G401 (cell line): ENCODE measurements at regions not wholly inside any gene's neighbourhood (a gene's known extent, or its start where the extent isn't known, plus 50 kb on each side); places are given as distances from the start of the nearest gene placed in this dataset.

ENCODE experiments used
- DNase-seq: peaks from one replicate; pipeline ENCODE4 v3.0.0-alpha.2; 2015; ENCODE audit warnings: low spot score
- in situ Hi-C: cut with HindIII; loops from 2 replicates; pipeline ENCODE4 v1.10.0; 2016; ENCODE audit warnings: low sequenced_read_pairs, mixed read lengths

DNA sequence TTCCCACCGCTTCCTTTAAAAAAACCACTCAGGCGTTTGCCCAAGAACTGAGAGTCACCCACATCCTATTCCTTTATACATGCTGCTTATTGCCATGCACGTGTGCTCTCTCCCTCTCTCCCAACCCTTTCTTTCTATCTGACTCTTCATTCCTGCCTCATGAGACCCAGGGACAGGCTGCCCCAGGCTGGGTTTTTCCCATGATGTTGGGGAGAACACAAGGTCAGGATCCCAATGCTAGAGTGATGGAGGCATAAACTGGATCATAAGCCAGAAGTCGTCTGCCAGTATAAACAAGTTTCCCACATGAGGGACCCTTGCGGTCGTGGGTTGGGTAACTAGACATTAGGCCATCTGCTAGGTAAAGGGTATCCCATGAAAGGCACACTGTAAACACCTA is 64.9 kb downstream of the CD2 start:
- no peak for DNase-seq
- in situ Hi-C loops = no loop called here

DNA sequence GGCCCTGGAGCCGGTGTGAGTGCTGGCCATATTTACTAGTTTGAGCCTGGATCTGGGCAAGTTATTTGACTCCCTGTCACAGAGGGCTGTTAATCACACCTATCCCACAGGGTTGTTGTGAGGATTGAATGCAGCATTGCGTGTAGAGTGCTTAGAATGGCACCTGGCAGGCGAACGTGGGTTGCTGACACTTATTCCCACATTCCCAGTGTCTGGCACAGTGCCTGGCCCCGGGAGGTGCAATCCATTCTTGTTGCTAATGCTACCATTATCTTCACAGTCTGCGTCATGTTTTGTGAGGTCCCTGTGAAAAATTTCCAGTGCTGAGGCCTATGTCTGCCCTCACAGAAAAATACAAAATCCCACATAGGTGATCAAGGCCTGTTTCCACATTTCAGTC is 66.1 kb downstream of the CD2 start:
- DNase-seq = no peak
- in situ Hi-C loops = no loop called here

GRCh38 chr1:116821763-116822162 is 67.5 kb downstream of the CD2 start:
- in situ Hi-C loops = no loop called here

GRCh38 chr1:116824631-116825206 is 70.5 kb downstream of the CD2 start:
- DNase-seq = no peak

More at GRCh38 chr1:116821763-116822162, 67.5 kb downstream of the CD2 start:
- DNase-seq = no peak

DNA sequence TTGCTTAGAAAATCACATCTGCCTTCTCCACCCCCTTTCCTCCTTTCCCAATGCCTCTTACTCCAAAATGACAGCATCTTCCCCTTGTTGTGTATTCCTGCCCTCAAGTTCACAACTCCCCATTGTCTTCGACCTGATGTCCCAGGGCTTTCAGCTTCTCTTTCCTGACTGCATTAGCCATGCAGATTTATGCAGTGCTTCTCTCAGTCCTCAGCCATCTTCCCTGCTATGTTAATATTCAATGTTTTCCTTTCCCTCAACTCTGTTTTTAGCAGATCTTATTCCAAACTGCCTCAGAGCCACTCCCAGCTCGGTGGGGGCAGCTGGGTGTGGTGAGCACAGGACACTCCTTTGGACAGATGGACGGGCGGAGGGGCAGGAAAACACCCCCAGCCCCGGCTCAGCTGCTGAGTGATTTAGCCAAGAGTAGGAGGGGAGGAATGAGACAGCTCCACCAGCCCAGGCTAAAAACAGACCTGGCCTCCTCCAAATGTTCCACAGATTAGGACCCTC is 71.0 kb downstream of the CD2 start:
- DNase-seq = no peak
- in situ Hi-C loops = no loop called here

More at GRCh38 chr1:116824631-116825206, 70.5 kb downstream of the CD2 start:
- in situ Hi-C loops = no loop called here

DNA sequence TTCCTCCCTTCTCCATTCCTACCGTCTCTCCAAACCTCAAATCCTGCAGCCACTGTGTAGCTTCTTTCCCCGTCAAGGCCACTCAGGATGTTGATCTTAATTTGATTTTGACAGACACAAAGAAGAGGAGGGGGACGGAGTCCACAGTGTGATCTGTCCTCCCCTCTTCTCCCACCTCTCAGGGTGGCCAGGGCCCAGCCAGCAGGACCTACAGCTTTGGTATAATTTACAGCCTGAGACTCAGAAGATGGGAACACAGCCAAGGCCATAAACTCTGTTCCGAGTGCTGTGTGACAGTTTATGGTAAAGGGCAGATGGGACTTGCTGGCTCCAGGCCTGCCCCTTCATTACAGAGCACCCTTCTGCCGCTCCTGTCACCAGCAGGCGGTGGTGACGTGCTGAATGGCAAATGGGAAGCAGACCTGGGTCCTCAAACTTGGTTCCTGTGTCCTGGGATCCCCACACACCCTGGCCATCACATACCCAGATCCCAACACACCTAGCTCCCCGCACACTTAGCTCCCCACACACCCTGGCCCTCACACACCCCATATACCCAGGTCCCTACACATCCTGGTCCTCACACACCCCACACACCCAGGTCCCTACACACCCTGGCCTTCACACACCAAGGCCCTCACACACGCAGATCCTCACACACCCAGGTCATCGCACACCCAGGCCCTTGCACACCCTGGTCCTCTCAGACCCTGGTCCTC is 71.6 kb downstream of the CD2 start:
- DNase-seq = no peak
- in situ Hi-C loops = no loop called here

DNA sequence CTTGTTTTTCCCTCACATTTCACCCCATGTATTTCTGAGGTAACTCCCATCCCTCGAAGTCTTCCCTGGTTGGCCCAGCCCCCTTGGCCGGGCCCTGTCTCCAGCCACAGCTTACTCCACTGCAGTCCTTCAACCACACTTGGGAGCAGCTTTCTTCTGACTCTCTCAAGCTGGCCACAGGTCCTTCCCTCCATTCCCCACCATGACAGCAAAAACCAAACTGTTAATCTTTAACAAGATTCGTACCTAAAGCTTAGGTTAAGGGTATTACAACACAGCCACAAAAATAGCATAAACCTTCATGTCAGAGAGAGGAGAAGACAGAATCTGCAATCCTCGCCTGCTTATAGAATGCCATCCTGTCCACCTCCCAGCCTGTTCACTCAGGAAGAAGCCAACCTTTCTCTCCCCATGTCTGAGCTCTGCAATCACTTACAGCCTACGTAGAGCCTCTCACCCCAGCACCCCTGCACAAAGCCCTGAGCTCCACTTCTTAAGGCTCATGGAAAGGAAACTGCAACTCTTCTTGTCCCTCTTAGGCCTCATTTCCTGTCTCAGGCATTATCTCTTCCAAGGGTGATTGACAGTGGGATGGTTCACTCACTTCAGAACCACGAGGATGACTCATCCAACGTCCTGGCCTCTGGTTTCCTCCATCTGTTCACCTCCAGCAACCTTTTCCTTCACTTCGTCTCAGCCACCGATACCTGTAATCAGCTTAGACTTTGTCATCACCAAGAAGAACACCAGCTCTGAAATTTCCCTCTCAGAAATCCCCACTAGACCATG is 72.8 kb downstream of the CD2 start:
- no peak for DNase-seq
- in situ Hi-C loops = no loop called here

DNA sequence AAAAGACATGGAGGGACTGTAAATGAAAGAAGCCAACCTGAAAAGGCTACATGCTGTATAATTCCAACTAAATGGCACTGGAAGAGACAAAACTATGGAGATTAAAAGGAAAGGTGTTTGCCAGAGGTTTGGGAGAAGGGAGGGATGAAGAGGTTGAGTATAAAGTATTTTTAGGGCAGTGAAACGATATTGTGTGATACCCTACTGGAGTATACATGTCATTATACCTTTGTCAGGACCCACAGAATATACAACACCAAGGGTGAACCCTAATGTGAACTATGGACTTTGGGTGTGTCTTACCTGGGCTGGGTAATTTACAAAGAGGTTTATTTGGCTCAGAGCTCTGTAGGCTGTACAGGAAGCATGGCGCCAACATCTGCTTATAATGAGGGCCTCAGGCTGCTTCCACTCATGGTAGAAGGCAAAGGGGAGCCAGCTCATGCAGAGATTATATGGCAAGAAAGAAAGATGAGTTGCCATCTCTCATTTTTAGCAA is 73.4 kb downstream of the CD2 start:
- no peak for DNase-seq
- in situ Hi-C loops = no loop called here

- DNase-seq = no peak
- in situ Hi-C loops = no loop called here
These were observed 77.3 kb upstream of the PTGFRN start for GRCh38 chr1:116832308-116832931.

- no peak for DNase-seq
- in situ Hi-C loops = no loop called here
These were observed 76.7 kb upstream of the PTGFRN start for GRCh38 chr1:116832932-116833578.

- DNase-seq = no peak
- in situ Hi-C loops = no loop called here
These were observed 76.0 kb upstream of the PTGFRN start for GRCh38 chr1:116833718-116834117.

- in situ Hi-C loops = no loop called here
- DNase-seq = no peak
These were observed 75.1 kb upstream of the PTGFRN start for GRCh38 chr1:116834595-116834994.

DNA sequence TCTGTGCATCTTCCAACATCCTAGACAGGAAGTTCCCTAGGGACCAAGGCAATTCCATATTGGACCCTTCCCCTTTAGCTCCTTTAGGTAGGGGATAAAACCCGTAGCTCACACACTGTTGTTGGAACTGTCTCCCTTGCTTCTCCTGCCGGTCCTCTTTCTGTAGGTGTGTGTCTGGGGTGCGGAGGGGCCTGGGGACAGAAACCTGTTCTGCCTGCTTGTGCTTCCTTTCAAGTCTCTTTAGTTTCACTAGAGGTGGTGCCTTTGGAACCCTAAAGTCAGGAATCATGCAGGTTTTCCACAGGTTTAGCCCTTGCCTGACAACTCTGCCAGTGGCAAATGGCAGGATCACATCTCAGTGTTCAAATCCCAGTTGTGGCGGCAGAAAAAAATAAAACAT is 74.6 kb upstream of the PTGFRN start:
- in situ Hi-C loops = no loop called here
- no peak for DNase-seq

DNA sequence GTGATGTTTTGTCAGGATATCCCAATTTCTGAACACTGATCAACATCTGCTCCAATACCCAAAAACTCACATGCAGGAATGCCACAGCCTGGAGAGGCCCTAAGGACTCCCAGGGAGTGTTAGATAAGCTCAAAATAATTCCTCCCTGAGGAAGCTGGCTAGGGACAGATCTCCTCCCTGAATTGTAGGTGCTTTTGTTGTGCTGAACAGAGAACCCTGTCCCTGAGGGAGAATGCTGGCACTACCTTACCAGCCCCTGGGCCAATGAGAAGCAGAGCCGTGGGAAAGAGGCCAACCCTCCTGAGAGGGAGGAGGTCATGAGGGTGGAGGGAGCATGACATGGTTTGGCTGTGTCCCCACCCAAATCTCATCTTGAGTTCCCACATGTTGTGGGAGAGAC is 73.6 kb upstream of the PTGFRN start:
- no peak for DNase-seq
- in situ Hi-C loops = no loop called here

GRCh38 chr1:116841569-116842344 is 68.0 kb upstream of the PTGFRN start:
- in situ Hi-C loops = loop anchor here (5.0 kb wide), 1 partner anchor 46 kb away; no protein-coding TSS in a partner anchor
- no peak for DNase-seq

DNA sequence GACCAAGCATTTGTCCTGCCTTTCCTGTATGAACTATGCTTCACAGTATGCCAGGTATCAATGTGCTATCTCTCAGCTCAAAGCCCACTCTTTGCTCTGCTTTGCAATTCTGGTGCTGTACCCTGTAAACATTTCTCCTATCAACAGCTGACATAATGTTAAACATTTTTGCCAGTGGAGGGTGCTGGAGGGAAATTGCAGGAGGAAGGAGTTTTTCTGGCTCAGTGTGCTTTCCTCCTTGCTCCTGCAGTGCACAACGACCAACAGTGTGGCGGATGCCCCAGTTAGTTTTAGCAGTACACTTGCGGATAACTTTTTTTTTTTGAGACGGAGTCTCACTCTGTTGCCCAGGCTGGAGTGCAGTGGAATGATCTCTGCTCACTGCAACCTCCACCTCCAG is 67.1 kb upstream of the PTGFRN start:
- in situ Hi-C loops = loop anchor here (5.0 kb wide), 1 partner anchor 45 kb away; no protein-coding TSS in a partner anchor
- DNase-seq = no peak

DNA sequence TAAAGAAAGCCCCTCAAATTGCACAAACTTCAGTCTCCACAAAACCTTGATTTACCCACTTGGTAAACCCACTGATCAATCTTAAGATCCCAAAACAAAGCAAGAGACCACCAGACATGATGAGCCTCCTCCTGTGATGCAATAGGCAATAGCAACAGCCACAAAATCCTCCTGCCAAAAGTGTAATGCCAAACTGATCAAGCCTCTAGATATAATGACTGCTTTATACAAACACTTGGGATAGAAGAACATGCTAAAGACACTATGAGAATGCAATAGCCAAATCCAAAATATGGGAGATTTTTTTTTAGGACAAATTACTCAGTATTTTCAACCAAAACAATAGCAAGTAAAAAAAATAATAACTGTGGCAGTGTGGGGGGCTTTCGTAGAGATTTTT is 64.9 kb upstream of the PTGFRN start:
- in situ Hi-C loops = loop anchor here (5.0 kb wide), 1 partner anchor 43 kb away; no protein-coding TSS in a partner anchor
- no peak for DNase-seq

DNA sequence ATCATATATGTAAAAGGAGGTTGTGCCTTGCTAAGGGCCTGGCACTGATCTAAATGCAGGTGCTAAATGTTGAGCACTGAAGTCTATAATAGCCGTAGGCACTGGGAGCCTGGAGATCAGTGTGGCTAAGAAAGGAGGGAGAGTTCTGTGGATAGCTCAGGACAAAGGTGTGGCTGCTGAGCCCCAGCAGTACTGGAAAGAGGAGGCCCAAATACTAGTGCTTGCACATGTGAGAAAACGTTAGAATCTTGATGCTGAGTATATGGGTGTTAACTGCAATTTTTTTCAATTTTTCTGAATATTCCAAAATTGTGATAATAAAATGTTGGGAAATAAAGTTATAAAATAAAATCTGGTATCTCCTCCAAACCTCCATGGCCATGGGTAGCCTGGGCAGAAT is 62.5 kb upstream of the PTGFRN start:
- in situ Hi-C loops = no loop called here
- no peak for DNase-seq
